T-helper 22 cell (primary cell): ENCODE measurements at regions not wholly inside any gene's neighbourhood (a gene's known extent, or its start where the extent isn't known, plus 50 kb on each side); places are given as distances from the start of the nearest gene placed in this dataset.
"Not testable (repeated sequence)": the region's sequence is repeated elsewhere in the genome, so short reads cannot be mapped to it uniquely, and the experiment has no call there.

Experiments used
- DNase-seq: peaks from one replicate; pipeline ENCODE4 v3.0.0-alpha.2; 2020; ENCODE audit warnings: low read depth

- DNase-seq = no peak
Measured at GRCh38 chr5:123708074-123708806, 196.3 kb downstream of the CSNK1G3 start.

- DNase-seq = no peak
Measured at GRCh38 chr5:123706531-123706930, 194.6 kb downstream of the CSNK1G3 start.

GRCh38 chr5:123705741-123706140 is 193.8 kb downstream of the CSNK1G3 start:
- DNase-seq = no peak

- no peak for DNase-seq
Measured at GRCh38 chr5:123701511-123702200, 189.7 kb downstream of the CSNK1G3 start.

- DNase-seq = no peak
Measured at GRCh38 chr5:123700624-123701287, 188.8 kb downstream of the CSNK1G3 start.

- no peak for DNase-seq
Measured at GRCh38 chr5:123699571-123699970, 187.6 kb downstream of the CSNK1G3 start.

- DNase-seq = not testable (repeated sequence)
Measured at GRCh38 chr5:123698937-123699336, 187.0 kb downstream of the CSNK1G3 start.

GRCh38 chr5:123696921-123697341 is 185.0 kb downstream of the CSNK1G3 start:
- DNase-seq = no peak

GRCh38 chr5:123690821-123691220 is 178.8 kb downstream of the CSNK1G3 start:
- DNase-seq = no peak

GRCh38 chr5:123681061-123681460 is 169.1 kb downstream of the CSNK1G3 start:
- no peak for DNase-seq

- DNase-seq = no peak
Measured at GRCh38 chr5:123673107-123673506, 161.1 kb downstream of the CSNK1G3 start.

GRCh38 chr5:123671711-123672456 is 159.9 kb downstream of the CSNK1G3 start:
- no peak for DNase-seq

- no peak for DNase-seq
Measured at GRCh38 chr5:123671042-123671441, 159.1 kb downstream of the CSNK1G3 start.
